GM12801 (cell line): ENCODE measurements at regions not wholly inside any gene's neighbourhood (a gene's known extent, or its start where the extent isn't known, plus 50 kb on each side); places are given as distances from the start of the nearest gene placed in this dataset.

ENCODE experiments used
- CTCF ChIP-seq: IDR thresholded peaks from one replicate; pipeline ENCODE4 v1.5.1; 2011; ENCODE audit warnings: control low read depth; ENCODE audit not compliant: insufficient read length; ENCODE audit errors: extremely low read depth

GRCh38 chr6:97632341-97632740 lies 349.3 kb upstream of the MMS22L start:
- no peak for TF ChIP-seq CTCF

GRCh38 chr6:97639702-97640101 lies 356.7 kb upstream of the MMS22L start:
- no peak for TF ChIP-seq CTCF

- TF ChIP-seq CTCF, result no peak
These were observed 361.3 kb upstream of the MMS22L start for GRCh38 chr6:97644353-97644752.

- TF ChIP-seq CTCF, result no peak
These were observed 362.7 kb upstream of the MMS22L start for GRCh38 chr6:97645757-97646156.

GRCh38 chr6:97653076-97653475 lies 370.1 kb upstream of the MMS22L start:
- TF ChIP-seq CTCF, result no peak

- no peak for TF ChIP-seq CTCF
These were observed 370.5 kb upstream of the MMS22L start for GRCh38 chr6:97653517-97653916.

GRCh38 chr6:97654674-97655073 lies 371.7 kb upstream of the MMS22L start:
- TF ChIP-seq CTCF, result no peak

GRCh38 chr6:97656236-97656635 lies 373.2 kb upstream of the MMS22L start:
- no peak for TF ChIP-seq CTCF
